H9 (cell line): ENCODE measurements at regions not wholly inside any gene's neighbourhood (a gene's known extent, or its start where the extent isn't known, plus 50 kb on each side); places are given as distances from the start of the nearest gene placed in this dataset.

Source experiments
- DNase-seq: peaks from one replicate; pipeline ENCODE4 v3.0.0-alpha.2; 2017
- H2AFZ ChIP-seq: one replicate; pipeline ENCODE4 v1.6.1; 2013; ENCODE audit warnings: mild to moderate bottlenecking, low read length, control low read depth, moderate library complexity
- H2AK5ac ChIP-seq: 2 replicates; pipeline ENCODE4 v1.6.1; 2013; ENCODE audit warnings: low read length, control low read depth, mixed read lengths; ENCODE audit not compliant: insufficient read length
- H2BK120ac ChIP-seq: one replicate; pipeline ENCODE4 v1.6.1; 2013; ENCODE audit warnings: low read depth, mild to moderate bottlenecking, low read length, control low read depth, inconsistent platforms; ENCODE audit not compliant: poor library complexity, severe bottlenecking
- H2BK12ac ChIP-seq: 2 replicates; pipeline ENCODE4 v1.6.1; 2013; ENCODE audit warnings: low read length, control low read depth, mixed read lengths, low read depth; ENCODE audit not compliant: insufficient read length
- H2BK15ac ChIP-seq: 2 replicates; pipeline ENCODE4 v1.6.1; 2013; ENCODE audit warnings: low read depth, low read length, control low read depth
- H2BK20ac ChIP-seq: one replicate; pipeline ENCODE4 v1.6.1; 2013; ENCODE audit warnings: low read depth, mild to moderate bottlenecking, low read length, control low read depth, inconsistent platforms; ENCODE audit not compliant: poor library complexity, severe bottlenecking
- H2BK5ac ChIP-seq: 2 replicates; pipeline ENCODE4 v1.6.1; 2013; ENCODE audit warnings: low read length, control low read depth, mixed read lengths; ENCODE audit not compliant: insufficient read length
- H3K14ac ChIP-seq: 2 replicates; pipeline ENCODE4 v1.6.1; 2013; ENCODE audit warnings: low read length, control low read depth; ENCODE audit not compliant: insufficient read depth
- H3K18ac ChIP-seq: 2 replicates; pipeline ENCODE4 v1.6.1; 2013; ENCODE audit warnings: low read depth, mild to moderate bottlenecking, mixed read lengths, low read length, control low read depth; ENCODE audit not compliant: insufficient read length
- H3K23ac ChIP-seq: 2 replicates; pipeline ENCODE4 v1.6.1; 2013; ENCODE audit warnings: low read length, control low read depth, mixed read lengths, low read depth; ENCODE audit not compliant: insufficient read length
- H3K23me2 ChIP-seq: 2 replicates; pipeline ENCODE4 v1.6.1; 2013; ENCODE audit warnings: low read depth, mild to moderate bottlenecking, mixed read lengths, low read length, control low read depth; ENCODE audit not compliant: insufficient read length, poor library complexity, severe bottlenecking
- H3K27ac ChIP-seq: 2 replicates; pipeline ENCODE4 v1.5.1; 2013; ENCODE audit warnings: low read length, control low read depth, mixed read lengths, low read depth; ENCODE audit not compliant: insufficient read length
- H3K27me3 ChIP-seq: 2 replicates; pipeline ENCODE4 v1.6.1; 2013; ENCODE audit warnings: low read length, control low read depth, inconsistent platforms; ENCODE audit not compliant: insufficient read depth
- H3K4ac ChIP-seq: 2 replicates; pipeline ENCODE4 v1.6.1; 2013; ENCODE audit warnings: low read depth, mild to moderate bottlenecking, control low read depth, inconsistent platforms, low read length, moderate library complexity
- H3K4me1 ChIP-seq: 2 replicates; pipeline ENCODE4 v1.6.1; 2013; ENCODE audit warnings: low read length, control low read depth, inconsistent platforms; ENCODE audit not compliant: insufficient read depth
- H3K4me2 ChIP-seq: 2 replicates; pipeline ENCODE4 v1.6.1; 2013; ENCODE audit warnings: low read length, control low read depth, mixed read lengths; ENCODE audit not compliant: insufficient read length, insufficient read depth
- H3K56ac ChIP-seq: 2 replicates; pipeline ENCODE4 v1.6.1; 2013; ENCODE audit warnings: low read depth, mild to moderate bottlenecking, mixed read lengths, low read length, control low read depth; ENCODE audit not compliant: insufficient read length
- H3K79me1 ChIP-seq: 2 replicates; pipeline ENCODE4 v1.6.1; 2013; ENCODE audit warnings: low read depth, mild to moderate bottlenecking, moderate library complexity, low read length, control low read depth, inconsistent platforms; ENCODE audit not compliant: insufficient read depth, poor library complexity, severe bottlenecking
- H3K79me2 ChIP-seq: 2 replicates; pipeline ENCODE4 v1.6.1; 2013; ENCODE audit warnings: low read length, control low read depth, inconsistent platforms; ENCODE audit not compliant: insufficient read depth
- H3K9ac ChIP-seq: 2 replicates; pipeline ENCODE4 v1.6.1; 2013; ENCODE audit warnings: low read length, control low read depth, mixed read lengths; ENCODE audit not compliant: insufficient read length; ENCODE audit errors: extremely low read depth
- H3K9me3 ChIP-seq: one replicate; pipeline ENCODE4 v1.6.1; 2013; ENCODE audit warnings: low read depth, low read length, inconsistent platforms; ENCODE audit not compliant: control insufficient read depth
- H3T11ph ChIP-seq: one replicate; pipeline ENCODE4 v1.6.1; 2013; ENCODE audit warnings: mild to moderate bottlenecking, low read length, control low read depth, inconsistent platforms
- H4K20me1 ChIP-seq: one replicate; pipeline ENCODE4 v1.6.1; 2013; ENCODE audit not compliant: control insufficient read depth, insufficient read length, insufficient read depth
- H4K5ac ChIP-seq: 2 replicates; pipeline ENCODE4 v1.6.1; 2013; ENCODE audit warnings: low read depth, mild to moderate bottlenecking, mixed read lengths, low read length, control low read depth; ENCODE audit not compliant: insufficient read length
- H4K8ac ChIP-seq: replicated peaks from 2 replicates; pipeline ENCODE4 v1.6.1; 2013; ENCODE audit warnings: low read length, control low read depth, mixed read lengths, low read depth; ENCODE audit not compliant: insufficient read length
- H4K91ac ChIP-seq: 2 replicates; pipeline ENCODE4 v1.6.1; 2013; ENCODE audit warnings: low read depth, mild to moderate bottlenecking, moderate library complexity, mixed read lengths, low read length, control low read depth; ENCODE audit not compliant: insufficient read length
- H3K27ac Mint-ChIP-seq, 3 experiments: 2 replicates in 2 of 3; 3 replicates in 1 of 3; pipeline ENCODE4 v1.8.0; 2020 to 2021; ENCODE audit warnings: mixed read lengths in 3 of 3, mild to moderate bottlenecking in 1 of 3, moderate library complexity in 1 of 3
- H3K27me3 Mint-ChIP-seq: 2 replicates; pipeline ENCODE4 v1.8.0; 2021; ENCODE audit warnings: low read depth, mild to moderate bottlenecking, moderate library complexity, mixed read lengths
- H3K36me3 Mint-ChIP-seq, 3 experiments: 2 replicates in 2 of 3; 3 replicates in 1 of 3; pipeline ENCODE4 v1.8.0; 2020 to 2021; ENCODE audit warnings: low read depth in 3 of 3, mixed read lengths in 3 of 3; ENCODE audit not compliant: insufficient read depth in 1 of 3
- H3K4me1 Mint-ChIP-seq, 2 experiments: 2 replicates each; pipeline ENCODE4 v1.8.0; 2020; ENCODE audit warnings: mixed read lengths in 2 of 2
- H3K4me3 Mint-ChIP-seq, 2 experiments: 2 replicates in 1 of 2; 3 replicates in 1 of 2; pipeline ENCODE4 v1.8.0; 2020 to 2021; ENCODE audit warnings: mild to moderate bottlenecking in 2 of 2, mixed read lengths in 2 of 2, moderate library complexity in 1 of 2
- H3K9me3 Mint-ChIP-seq, 2 experiments: 2 replicates in 1 of 2; 3 replicates in 1 of 2; pipeline ENCODE4 v1.8.0; 2020; ENCODE audit warnings: mild to moderate bottlenecking in 2 of 2, mixed read lengths in 2 of 2, moderate library complexity in 1 of 2
- WGBS: extraction: QIAGEN DNeasy Blood & Tissue Kit; methylation state at CpG from one replicate; pipeline ENCODE4 v1.1.7; 2013; ENCODE audit warnings: missing lambda C conversion rate, low lambda C conversion rate, mixed read lengths; ENCODE audit not compliant: insufficient read length; ENCODE audit errors: extremely low coverage; 5-methylcytosine and 5-hydroxymethylcytosine counted together
- TF ChIP-seq, protein P1 (sequence below): fragments of 200-600 bp; sonication (generic); conservative IDR thresholded peaks from 3 replicates; pipeline ENCODE4 v1.8.0; 2021; ENCODE audit warnings: antibody characterized with exemption, mild to moderate bottlenecking

DNA sequence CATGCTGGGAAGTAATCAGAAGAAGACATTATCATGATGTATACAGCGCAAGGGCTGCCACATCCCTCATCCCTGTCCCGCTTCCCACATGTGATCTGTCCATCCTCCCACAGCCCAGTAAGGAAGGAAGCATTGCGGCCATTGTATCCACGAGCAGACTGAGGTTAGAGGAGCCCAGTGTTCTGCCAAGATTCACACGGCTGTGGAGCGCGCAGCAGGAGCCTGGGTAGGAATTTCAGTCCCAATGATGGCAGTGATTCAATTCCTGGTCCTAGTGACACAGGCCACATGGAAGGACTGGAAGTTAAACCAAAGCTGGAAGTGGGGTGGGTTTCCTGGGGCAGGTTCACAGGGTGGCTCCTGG is 89.2 kb downstream of the RTL6 start:
- H2BK120ac ChIP-seq, result no peak overlapping the region
- H3K4me2 ChIP-seq, result no peak overlapping the region
- H3K36me3 Mint-ChIP-seq, result no peaks in the 10 kb centered on the region
- TF ChIP-seq, protein P1, sequence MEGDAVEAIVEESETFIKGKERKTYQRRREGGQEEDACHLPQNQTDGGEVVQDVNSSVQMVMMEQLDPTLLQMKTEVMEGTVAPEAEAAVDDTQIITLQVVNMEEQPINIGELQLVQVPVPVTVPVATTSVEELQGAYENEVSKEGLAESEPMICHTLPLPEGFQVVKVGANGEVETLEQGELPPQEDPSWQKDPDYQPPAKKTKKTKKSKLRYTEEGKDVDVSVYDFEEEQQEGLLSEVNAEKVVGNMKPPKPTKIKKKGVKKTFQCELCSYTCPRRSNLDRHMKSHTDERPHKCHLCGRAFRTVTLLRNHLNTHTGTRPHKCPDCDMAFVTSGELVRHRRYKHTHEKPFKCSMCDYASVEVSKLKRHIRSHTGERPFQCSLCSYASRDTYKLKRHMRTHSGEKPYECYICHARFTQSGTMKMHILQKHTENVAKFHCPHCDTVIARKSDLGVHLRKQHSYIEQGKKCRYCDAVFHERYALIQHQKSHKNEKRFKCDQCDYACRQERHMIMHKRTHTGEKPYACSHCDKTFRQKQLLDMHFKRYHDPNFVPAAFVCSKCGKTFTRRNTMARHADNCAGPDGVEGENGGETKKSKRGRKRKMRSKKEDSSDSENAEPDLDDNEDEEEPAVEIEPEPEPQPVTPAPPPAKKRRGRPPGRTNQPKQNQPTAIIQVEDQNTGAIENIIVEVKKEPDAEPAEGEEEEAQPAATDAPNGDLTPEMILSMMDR, result no peak
- no peak overlapping the region for H3T11ph ChIP-seq
- peaks cover 17% of the 10 kb centered on the region for H3K27me3 Mint-ChIP-seq
- no peaks in the 10 kb centered on the region; a peak in 1 of 5 replicates for H3K9me3 Mint-ChIP-seq
- H3K14ac ChIP-seq, result no peak overlapping the region
- H3K9me3 ChIP-seq, result no peaks in the 10 kb centered on the region
- H2BK5ac ChIP-seq, result no peak overlapping the region
- H3K27me3 ChIP-seq, result no peaks in the 10 kb centered on the region
- no peak overlapping the region for H3K23ac ChIP-seq
- DNase-seq, result peak; percentile 17
- no peak overlapping the region for H3K27ac ChIP-seq
- no peaks in the 10 kb centered on the region for H3K23me2 ChIP-seq
- H3K18ac ChIP-seq, result no peak overlapping the region
- H2AFZ ChIP-seq, result no peak overlapping the region
- no peaks in the 10 kb centered on the region; the same call in 1 of the 2 replicates for H3K4me1 ChIP-seq
- H2BK20ac ChIP-seq, result no peak overlapping the region
- H2BK12ac ChIP-seq, result no peak overlapping the region
- H3K56ac ChIP-seq, result no peak overlapping the region
- no peaks in the 10 kb centered on the region for H4K20me1 ChIP-seq
- H3K79me2 ChIP-seq, result no peaks in the 10 kb centered on the region
- H3K4ac ChIP-seq, result no peak overlapping the region
- no peak overlapping the region for H3K9ac ChIP-seq
- H4K5ac ChIP-seq, result no peak overlapping the region
- H3K4me3 Mint-ChIP-seq, result no peak overlapping the region
- no CpG with 5 or more reads among the region's 7 CpGs for WGBS
- no peaks in the 10 kb centered on the region for H3K79me1 ChIP-seq
- peaks cover 18 to 20% of the 10 kb centered on the region in 2 experiments for H3K4me1 Mint-ChIP-seq
- H2BK15ac ChIP-seq, result no peak overlapping the region
- H3K27ac Mint-ChIP-seq, result no peak overlapping the region
- no peak overlapping the region for H2AK5ac ChIP-seq
- no peak overlapping the region for H4K91ac ChIP-seq
- H4K8ac ChIP-seq, result no peak overlapping the region
